GM19238 (cell line): ENCODE measurements at regions not wholly inside any gene's neighbourhood (a gene's known extent, or its start where the extent isn't known, plus 50 kb on each side); places are given as distances from the start of the nearest gene placed in this dataset.

Experiments
- DNase-seq: peaks from one replicate; pipeline ENCODE4 v3.0.0; 2011; ENCODE audit warnings: low spot score; ENCODE audit not compliant: insufficient read length

GRCh38 chr10:75294866-75295701 lies 59.3 kb upstream of the COMTD1 start:
- peak; percentile 48 for DNase-seq

- no peak for DNase-seq
Measured at GRCh38 chr10:75294518-75294865, 58.7 kb upstream of the COMTD1 start.

GRCh38 chr10:75294031-75294437 lies 58.3 kb upstream of the COMTD1 start:
- no peak for DNase-seq

- no peak for DNase-seq
Measured at GRCh38 chr10:75293446-75293820, 57.7 kb upstream of the COMTD1 start.

- DNase-seq = no peak
Measured at GRCh38 chr10:75292794-75293445, 57.2 kb upstream of the COMTD1 start.

GRCh38 chr10:75291805-75292204 lies 56.0 kb upstream of the COMTD1 start:
- DNase-seq = no peak

GRCh38 chr10:75288140-75288711 lies 52.5 kb upstream of the COMTD1 start:
- DNase-seq = no peak

GRCh38 chr10:75287697-75288096 lies 51.9 kb upstream of the COMTD1 start:
- no peak for DNase-seq

GRCh38 chr10:75286901-75287300 lies 51.1 kb upstream of the COMTD1 start:
- DNase-seq = no peak
